ENCODE measurements at regions not wholly inside any gene's neighbourhood (a gene's known extent, or its start where the extent isn't known, plus 50 kb on each side); places are given as distances from the start of the nearest gene placed in this dataset.
"Not testable (repeated sequence)": the region's sequence is repeated elsewhere in the genome, so short reads cannot be mapped to it uniquely, and the experiment has no call there.

DNA sequence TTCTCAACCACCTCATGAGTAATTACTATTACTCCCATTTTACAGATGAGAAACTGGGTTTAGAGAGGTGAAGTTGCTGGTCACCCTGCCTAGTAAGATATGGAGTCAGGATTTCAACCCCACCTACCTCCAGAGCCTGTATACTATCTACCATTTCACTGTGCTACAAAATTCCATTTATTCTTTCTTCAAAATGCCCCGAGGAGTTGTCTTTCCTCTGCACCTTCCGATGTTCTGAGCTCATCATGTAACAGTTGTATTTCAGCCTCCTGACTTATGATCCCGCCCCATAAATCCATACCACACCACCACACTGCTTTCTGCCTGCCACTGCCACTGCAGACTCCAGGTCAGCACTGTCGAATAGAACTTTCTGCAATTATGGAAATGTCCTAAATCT is 71.3 kb upstream of the SLC25A36 start:
- no peak for DNase-seq (ENCODE audit: low spot score)

GRCh38 chr3:140871022-140871421 is 70.6 kb upstream of the SLC25A36 start:
- DNase-seq (ENCODE audit: low spot score) = no peak

- DNase-seq (ENCODE audit: low spot score) = not testable (repeated sequence)
Observed at GRCh38 chr3:140872165-140872564, 69.5 kb upstream of the SLC25A36 start.

DNA sequence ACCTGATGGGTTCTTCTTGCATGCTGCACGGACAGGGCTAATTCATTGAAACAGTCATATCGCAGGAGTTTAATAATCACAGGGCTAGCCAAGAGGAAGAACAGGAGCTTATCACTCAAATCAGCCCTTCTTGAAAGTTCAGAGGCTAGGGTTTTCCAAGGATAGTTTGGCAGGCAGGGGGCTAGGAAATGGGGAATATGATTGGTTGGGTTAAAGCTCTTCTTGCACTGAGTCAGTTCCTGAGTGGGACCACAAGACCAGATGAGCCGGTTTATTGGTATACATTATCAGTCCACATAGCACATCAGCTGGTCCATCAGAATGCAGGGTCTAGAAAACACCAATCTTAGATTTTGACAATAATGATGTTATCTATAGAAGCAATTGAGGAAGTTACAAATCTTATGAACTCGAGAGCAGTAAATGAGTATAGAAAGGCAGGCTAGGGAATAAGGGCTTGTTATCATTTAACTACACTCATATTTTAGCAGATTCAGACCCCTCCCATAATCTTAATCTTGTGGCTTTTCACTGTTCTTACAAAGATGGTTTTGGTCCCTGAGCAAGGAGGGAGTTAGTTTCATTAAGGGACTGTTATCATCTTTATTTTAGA is 58.1 kb upstream of the SLC25A36 start:
- DNase-seq (ENCODE audit: low spot score) = no peak

DNA sequence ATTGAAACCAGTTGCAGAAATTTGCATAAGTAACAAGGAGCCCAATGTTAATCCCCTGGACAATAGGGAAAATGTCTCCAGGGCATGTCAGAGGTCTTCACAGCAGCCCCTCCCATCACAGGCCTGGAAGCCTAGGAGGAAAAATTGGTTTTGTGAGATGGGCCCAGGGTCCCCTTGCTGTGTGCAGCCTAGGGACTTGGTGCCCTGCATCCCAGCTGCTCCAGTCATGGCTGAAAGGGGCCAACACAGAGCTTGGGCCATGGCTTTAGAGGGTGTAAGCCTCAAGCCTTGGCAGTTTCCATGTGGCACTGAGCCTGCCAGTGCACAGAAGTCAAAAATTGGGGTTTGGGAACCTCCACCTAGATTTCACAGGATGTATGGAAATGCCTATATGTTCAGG is 55.9 kb upstream of the SLC25A36 start:
- not testable (repeated sequence) for DNase-seq (ENCODE audit: low spot score)

Data from A172 (cell line).